ENCODE measurements at regions not wholly inside any gene's neighbourhood (a gene's known extent, or its start where the extent isn't known, plus 50 kb on each side); places are given as distances from the start of the nearest gene placed in this dataset.

DNA sequence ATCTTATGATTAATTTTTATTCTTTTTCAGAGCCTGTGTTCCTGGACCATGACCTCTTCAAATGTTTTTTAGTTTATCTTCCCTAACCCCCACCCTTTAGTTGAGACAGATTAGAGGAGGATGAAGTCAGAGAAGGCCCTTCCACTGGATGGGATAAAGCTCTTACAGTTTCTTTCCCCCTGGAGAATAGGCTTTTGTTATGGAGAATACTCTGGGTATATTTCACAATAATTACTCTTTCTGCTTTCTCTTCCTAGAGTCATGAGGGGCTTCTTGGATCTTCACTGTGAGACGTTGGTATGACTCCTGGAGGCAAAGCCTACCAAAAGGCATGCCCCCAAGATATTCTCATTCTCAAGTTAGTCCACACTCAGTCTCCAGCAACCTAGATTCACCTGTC lies 144.4 kb upstream of the THRB start:
- CTCF ChIA-PET, result no interaction called here
- intact Hi-C loops (cut with micrococcal nuclease), result no loop called here
- H3K18ac ChIP-seq (ENCODE audit: low read depth, low read length), result no peak overlapping the region
- no peak overlapping the region for H2BK20ac ChIP-seq (ENCODE audit: low read depth, low read length)
- no peaks in the 10 kb centered on the region for H4K20me1 ChIP-seq (ENCODE audit: insufficient read depth, low read length)
- H2BK15ac ChIP-seq (ENCODE audit: low read depth, low read length), result no peak overlapping the region
- no peak overlapping the region for H3K56ac ChIP-seq (ENCODE audit: extremely low read depth, insufficient read depth, low read length)
- H3K23ac ChIP-seq (ENCODE audit: low read depth, low read length), result no peak overlapping the region
- no CpG with 5 or more reads among the region's 1 CpG for WGBS, 2 experiments (ENCODE audit: extremely low coverage in 2 of 2, insufficient read length in 1 of 2)
- no TSS peak for BruUV-seq (replicated peaks)
- dilution Hi-C loops (cut with HindIII; ENCODE audit: low sequenced_read_pairs, unreplicated experiment), result no loop called here
- H2AFZ ChIP-seq (replicated peaks; ENCODE audit: low read length, poor library complexity), result no peak overlapping the region
- no peak for DNase-seq
- no peak overlapping the region for H3K4ac ChIP-seq (ENCODE audit: low read depth, low read length)
- H4K91ac ChIP-seq (ENCODE audit: insufficient read depth, low read depth, low read length), result no peak overlapping the region
- no peak overlapping the region for H3K27ac ChIP-seq (ENCODE audit: insufficient read depth, low read length)
- no peak overlapping the region for H3K9ac ChIP-seq (ENCODE audit: low read depth, low read length)
- no peak overlapping the region for H3K14ac ChIP-seq (replicated peaks; ENCODE audit: low read depth, low read length)
- POLR2A ChIA-PET (ENCODE audit: unreplicated experiment), result no interaction called here
- in situ Hi-C loops (cut with MboI; ENCODE audit: low sequenced_read_pairs), result no loop called here
- no peak for ATAC-seq (ENCODE audit: low read depth)
- H4K8ac ChIP-seq (ENCODE audit: low read depth in 2 of 2, low read length in 2 of 2), result no peak overlapping the region
- H2BK120ac ChIP-seq (ENCODE audit: low read depth, low read length), result no peak overlapping the region
- H3K36me3 ChIP-seq (ENCODE audit: control insufficient read depth, insufficient read depth, low read length), result no peaks in the 10 kb centered on the region
- no peak overlapping the region for H3K4me3 ChIP-seq (ENCODE audit: insufficient read depth, low read depth, low read length)
- H3K4me2 ChIP-seq (ENCODE audit: low read depth, low read length), result no peak overlapping the region
- no peak overlapping the region for H2AK9ac ChIP-seq (replicated peaks; ENCODE audit: low read depth, low read length, poor library complexity)
- no peak overlapping the region for H4K5ac ChIP-seq (ENCODE audit: low read depth, low read length)
- H2AK5ac ChIP-seq (ENCODE audit: low read depth, low read length), result no peak overlapping the region
- no peaks in the 10 kb centered on the region for H3K9me3 ChIP-seq (ENCODE audit: control insufficient read depth, insufficient read depth, low read length)
- H3K27me3 ChIP-seq (ENCODE audit: control insufficient read depth, insufficient read depth, low read length), result no peaks in the 10 kb centered on the region
- no peak overlapping the region for H2BK5ac ChIP-seq (ENCODE audit: low read depth, low read length, poor library complexity, severe bottlenecking)
- H3K79me1 ChIP-seq (ENCODE audit: low read depth in 1 of 2, low read length in 2 of 2), result no peaks in the 10 kb centered on the region
- no peaks in the 10 kb centered on the region for H3K4me1 ChIP-seq (ENCODE audit: control insufficient read depth, insufficient read depth, low read length)
- no peaks in the 10 kb centered on the region for H3K9me1 ChIP-seq (ENCODE audit: insufficient read depth, low read length)
- no peak for TF ChIP-seq ELK1 (IDR thresholded peaks at IDR 0.05; ENCODE audit: borderline replicate concordance, low read depth, low read length)
- TF ChIP-seq FOS (IDR thresholded peaks at IDR 0.05; ENCODE audit: low read depth, low read length), result no peak
- TF ChIP-seq BHLHE40 (IDR thresholded peaks at IDR 0.05; ENCODE audit: low read depth, low read length), result no peak
- no peak for TF ChIP-seq CHD1 (IDR thresholded peaks at IDR 0.05; ENCODE audit: low read depth, low read length)
- no peak for TF ChIP-seq RFX5 (IDR thresholded peaks at IDR 0.05; ENCODE audit: low read depth, low read length)
- TF ChIP-seq SMC3 (IDR thresholded peaks at IDR 0.05; ENCODE audit: low read depth, low read length), result no peak
- no peak for TF ChIP-seq NFE2L2 (IDR thresholded peaks at IDR 0.05; ENCODE audit: low read depth, low read length)
- TF ChIP-seq CEBPB (IDR thresholded peaks at IDR 0.05; ENCODE audit: low read depth, low read length), result no peak
- TF ChIP-seq MAFK (IDR thresholded peaks at IDR 0.05; ENCODE audit: low read depth, low read length), result no peak
- TF ChIP-seq RCOR1 (IDR thresholded peaks at IDR 0.05; ENCODE audit: insufficient replicate concordance, low read length), result no peak
- TF ChIP-seq POLR2A (IDR thresholded peaks at IDR 0.05; ENCODE audit: low read depth, low read length), result no peak
- TF ChIP-seq MAZ (IDR thresholded peaks at IDR 0.05; ENCODE audit: borderline replicate concordance, low read depth, low read length), result no peak
- TF ChIP-seq MXI1 (IDR thresholded peaks at IDR 0.05; ENCODE audit: borderline replicate concordance, low read depth, low read length), result no peak
- TF ChIP-seq, protein P1, sequence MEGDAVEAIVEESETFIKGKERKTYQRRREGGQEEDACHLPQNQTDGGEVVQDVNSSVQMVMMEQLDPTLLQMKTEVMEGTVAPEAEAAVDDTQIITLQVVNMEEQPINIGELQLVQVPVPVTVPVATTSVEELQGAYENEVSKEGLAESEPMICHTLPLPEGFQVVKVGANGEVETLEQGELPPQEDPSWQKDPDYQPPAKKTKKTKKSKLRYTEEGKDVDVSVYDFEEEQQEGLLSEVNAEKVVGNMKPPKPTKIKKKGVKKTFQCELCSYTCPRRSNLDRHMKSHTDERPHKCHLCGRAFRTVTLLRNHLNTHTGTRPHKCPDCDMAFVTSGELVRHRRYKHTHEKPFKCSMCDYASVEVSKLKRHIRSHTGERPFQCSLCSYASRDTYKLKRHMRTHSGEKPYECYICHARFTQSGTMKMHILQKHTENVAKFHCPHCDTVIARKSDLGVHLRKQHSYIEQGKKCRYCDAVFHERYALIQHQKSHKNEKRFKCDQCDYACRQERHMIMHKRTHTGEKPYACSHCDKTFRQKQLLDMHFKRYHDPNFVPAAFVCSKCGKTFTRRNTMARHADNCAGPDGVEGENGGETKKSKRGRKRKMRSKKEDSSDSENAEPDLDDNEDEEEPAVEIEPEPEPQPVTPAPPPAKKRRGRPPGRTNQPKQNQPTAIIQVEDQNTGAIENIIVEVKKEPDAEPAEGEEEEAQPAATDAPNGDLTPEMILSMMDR (conservative IDR thresholded peaks at IDR 0.05; ENCODE audit: low read depth, low read length), result no peak
- no peak for TF ChIP-seq RAD21 (IDR thresholded peaks at IDR 0.05; ENCODE audit: low read length)
- TF ChIP-seq, protein P2, sequence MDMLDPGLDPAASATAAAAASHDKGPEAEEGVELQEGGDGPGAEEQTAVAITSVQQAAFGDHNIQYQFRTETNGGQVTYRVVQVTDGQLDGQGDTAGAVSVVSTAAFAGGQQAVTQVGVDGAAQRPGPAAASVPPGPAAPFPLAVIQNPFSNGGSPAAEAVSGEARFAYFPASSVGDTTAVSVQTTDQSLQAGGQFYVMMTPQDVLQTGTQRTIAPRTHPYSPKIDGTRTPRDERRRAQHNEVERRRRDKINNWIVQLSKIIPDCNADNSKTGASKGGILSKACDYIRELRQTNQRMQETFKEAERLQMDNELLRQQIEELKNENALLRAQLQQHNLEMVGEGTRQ (IDR thresholded peaks at IDR 0.05; ENCODE audit: low read depth, low read length), result no peak
